ENCODE measurements at regions not wholly inside any gene's neighbourhood (a gene's known extent, or its start where the extent isn't known, plus 50 kb on each side); places are given as distances from the start of the nearest gene placed in this dataset.

DNA sequence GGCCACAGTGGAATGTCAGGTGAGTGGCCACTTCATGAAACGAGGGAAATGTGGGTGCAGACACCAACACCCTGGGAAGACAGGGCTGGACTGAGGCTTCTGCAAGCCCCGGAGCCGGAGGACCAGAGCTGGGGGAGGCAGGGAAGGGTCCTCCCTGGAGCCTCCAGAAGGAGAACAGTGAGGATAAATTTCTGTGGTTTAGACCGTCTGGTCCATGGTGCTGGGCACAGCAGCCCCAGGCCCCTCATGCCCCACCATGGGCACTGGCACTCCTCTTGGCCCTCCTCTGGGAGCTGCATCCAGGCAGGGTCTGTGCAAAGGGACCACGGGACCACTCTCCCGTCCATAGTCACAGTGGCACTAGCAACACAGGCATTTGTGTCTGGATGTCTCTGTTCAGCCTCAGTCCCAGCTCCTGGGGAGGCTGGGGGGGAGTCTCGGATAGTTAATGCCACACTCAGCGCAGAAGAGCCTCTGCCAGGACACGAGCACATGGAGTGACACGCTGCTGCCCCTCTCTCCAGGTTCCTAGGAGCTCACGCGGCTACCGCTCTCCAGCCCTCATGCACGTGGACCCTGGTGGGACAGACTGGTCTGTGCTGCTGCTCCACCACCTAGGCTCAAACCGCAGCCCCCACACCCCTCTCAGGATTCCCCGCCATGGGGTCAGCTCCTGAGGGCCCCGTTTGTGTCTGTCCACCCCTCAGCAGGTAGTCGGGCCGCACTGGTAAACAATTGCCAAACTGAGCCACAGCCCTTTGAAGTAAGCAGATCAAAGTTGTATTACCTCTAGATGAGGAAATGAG lies 305.9 kb upstream of the SALL3 start:
- DNase-seq (ENCODE audit: low read depth in 2 of 2) = no peak

DNA sequence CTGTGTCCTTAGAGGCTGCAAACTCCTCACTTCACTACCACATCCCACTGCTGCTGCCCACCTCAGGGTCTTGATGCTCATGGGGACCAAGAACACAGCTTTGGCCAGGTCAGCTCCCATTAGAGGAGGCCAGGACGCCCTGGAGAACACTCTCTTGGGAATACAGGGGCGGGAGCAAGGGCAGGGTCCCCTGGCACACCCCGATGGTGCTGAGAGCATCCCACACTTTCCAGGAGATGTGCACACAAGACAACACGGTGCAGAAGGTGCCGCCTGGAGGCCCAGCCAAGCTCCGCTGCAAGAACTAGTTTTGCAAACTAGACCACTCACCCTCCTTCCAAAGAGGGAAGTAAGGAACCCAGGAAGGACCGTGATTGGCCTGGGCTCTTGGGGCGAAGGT lies 304.4 kb upstream of the SALL3 start:
- no peak for DNase-seq (ENCODE audit: low read depth in 2 of 2)

DNA sequence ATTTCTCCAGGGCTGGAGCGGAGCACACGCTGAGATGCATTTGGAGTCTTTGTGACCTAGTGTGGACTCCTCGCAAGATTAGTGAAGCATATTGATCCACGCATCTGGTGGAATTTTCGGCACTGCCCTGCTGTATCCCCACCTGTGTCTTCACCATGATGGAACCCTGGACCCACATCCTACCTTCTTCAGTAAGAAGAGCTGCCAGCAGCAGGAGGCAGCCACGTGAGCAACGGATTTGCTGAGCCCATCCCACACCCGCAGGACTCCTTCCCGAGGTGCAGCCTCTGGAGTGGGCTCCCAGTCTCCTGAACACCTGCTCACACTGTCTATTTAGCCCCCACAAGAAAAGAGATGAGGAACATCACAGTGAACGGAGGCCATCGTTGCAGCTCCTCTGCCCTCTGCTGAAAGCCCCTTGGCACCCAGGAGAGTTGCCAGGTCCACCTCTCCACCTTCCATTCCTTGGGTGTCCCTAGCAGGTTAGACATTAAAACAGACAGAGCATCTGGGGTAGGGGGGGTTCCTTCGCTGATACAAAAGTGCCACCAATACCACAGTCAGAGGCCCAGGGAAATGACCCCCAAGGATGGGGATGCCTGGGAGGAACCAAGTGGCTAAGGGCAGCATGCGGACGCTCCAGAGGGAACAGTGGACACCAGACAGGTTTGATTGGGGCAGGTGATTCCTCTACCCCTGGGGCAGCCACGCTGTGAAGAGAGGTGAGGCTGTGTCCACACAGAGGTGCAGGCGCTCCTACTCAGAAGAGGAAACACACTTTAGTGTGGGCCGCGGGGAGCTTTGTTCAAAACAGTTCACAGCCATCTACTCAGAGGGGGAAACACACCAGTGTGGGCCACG lies 302.8 kb upstream of the SALL3 start:
- no peak for DNase-seq (ENCODE audit: low read depth in 2 of 2)

DNA sequence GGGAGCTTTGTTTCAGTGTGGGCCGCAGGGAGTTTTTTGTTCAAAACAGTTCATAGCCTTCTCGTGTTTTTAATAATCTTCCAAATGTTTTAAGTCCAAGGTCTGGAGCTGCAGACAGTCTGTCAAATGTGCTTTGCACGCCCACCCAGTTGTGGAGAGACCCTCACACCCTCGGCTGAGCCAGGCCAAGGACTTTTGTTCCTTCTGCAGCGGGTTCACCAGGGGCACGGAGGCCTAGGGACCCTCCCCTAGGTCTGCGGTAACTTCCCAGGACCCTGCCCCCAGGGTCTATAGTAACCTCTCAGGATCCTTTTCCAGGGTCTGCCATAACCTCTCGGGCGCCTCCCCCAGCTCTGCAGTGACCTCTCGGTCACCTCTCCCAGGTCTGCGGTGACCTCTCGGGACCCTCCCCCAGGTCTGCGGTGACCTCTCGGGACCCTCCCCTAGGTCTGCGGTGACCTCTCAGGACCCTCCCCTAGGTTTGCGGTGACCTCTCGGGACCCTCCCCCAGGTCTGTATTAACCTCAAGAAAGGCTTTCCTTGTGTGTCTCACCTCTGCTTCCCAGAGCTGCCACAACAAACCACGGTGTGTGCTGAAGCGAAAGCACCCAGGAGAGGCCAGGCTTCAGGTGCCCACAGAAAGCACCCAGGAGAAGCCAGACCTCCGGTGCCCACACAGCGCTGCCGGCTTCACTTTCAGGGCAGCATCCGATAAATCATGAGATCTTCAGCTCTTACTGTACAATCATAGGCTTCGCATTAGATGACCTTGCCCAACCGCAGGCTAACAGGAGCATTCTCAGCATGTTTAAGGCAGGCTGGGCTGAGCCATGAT lies 301.9 kb upstream of the SALL3 start:
- DNase-seq (ENCODE audit: low read depth in 2 of 2) = no peak

DNA sequence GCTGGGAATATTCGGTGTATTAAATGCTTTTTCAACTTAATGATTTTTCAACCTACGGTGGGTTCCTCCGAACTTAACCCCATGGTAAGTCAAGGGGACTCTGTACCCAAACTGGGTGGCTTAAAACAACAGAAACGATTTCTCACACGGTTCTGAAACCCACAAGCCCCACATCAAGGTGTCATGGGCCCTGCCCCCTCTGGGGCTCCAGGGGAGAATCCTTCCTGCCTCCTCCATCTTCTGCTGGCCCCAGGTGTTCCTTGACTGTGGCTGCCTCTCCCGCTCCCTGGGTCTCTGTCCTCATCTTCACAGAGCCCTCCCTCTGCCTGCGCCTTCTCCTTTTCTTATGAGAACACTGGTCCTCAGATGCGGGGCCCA lies 301.3 kb upstream of the SALL3 start:
- DNase-seq (ENCODE audit: low read depth in 2 of 2) = no peak

DNA sequence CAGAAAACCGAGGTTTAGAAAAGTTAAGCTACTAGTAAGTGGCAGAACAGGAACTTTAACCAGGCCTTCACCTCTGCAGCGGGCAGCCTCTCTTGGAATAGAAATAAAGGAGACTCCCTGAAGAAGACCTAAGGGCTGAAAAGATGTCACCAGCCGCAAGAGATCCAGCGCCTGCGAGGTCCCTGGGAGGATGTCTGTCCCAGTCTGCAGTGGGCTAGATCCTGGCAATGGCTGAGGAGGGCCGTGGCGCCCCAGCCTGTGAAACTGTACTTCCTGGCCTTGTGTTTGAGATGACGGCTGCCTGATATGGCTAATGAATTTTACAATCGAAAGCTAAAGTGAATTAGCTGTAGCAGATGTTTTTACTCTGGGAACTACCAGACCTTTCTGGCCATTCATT lies 300.6 kb upstream of the SALL3 start:
- DNase-seq (ENCODE audit: low read depth in 2 of 2) = no peak

DNA sequence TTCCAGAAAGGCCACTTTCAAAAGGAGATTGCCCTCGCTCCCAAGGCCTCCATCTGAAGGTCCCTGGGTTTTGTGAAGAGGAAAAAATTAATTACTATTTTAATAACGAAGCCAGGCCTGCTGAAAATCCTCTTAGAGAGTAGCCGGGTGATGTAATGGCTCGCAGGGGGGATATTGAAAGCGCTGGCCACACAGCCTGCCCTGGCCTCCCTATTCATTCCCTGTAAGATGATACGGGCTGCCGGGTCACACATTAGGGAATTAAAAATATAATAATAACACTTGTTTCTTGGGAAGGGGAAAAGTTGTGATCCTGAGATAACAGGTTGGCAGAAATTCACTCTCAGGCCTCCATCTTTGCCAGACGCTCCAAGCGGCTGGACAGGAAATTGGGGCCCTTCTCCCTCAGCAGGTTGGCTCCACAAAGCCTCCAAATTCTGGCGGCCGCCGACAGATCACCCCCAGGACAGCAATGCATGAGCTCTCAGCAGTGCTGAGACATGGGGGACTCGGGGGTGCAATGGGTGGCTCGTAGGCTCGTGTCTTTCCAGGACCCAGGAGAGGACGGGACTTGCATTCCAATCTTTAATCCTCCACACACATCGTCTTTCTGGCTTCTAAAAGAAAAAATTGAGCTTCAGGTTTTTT lies 299.9 kb upstream of the SALL3 start:
- DNase-seq (ENCODE audit: low read depth in 2 of 2) = no peak

DNA sequence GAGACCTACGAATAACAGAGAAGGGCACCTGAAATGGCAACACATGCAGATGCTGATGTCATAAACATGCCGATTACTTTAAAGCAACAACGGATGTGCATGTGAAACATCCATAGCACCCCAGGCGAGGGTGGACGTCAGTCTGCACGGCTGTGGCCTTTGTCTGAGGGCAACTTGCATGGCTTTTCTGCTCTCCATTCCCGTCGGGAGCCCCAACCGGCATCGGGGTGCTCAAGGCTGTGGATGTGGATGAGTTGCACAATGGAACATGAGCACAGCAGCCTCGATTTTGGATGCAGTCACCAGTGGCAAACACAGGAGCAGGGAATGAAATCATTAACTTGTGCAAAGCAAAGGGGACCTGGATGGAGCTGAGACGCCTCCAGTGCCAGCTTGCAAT lies 298.2 kb upstream of the SALL3 start:
- DNase-seq (ENCODE audit: low read depth in 2 of 2) = no peak

DNA sequence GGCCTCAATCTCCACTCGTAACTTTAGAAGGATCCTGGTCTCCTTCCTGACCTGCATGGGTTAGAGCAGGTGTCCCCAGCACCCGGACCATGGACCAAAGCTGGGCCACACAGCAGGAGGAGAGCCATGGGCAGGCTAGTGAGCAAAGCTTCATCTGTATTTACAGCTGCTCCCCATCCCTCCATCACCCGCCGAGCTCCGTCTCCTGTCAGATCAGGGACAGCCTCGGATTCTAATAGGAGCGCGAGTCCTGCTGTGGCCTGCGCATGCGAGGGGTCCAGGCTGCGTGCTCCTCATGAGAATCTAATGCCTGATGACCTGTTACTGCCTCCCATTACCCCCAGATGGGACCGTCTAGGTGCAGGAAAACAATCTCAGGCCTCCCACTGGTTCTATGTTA lies 297.7 kb upstream of the SALL3 start:
- no peak for DNase-seq (ENCODE audit: low read depth in 2 of 2)

DNA sequence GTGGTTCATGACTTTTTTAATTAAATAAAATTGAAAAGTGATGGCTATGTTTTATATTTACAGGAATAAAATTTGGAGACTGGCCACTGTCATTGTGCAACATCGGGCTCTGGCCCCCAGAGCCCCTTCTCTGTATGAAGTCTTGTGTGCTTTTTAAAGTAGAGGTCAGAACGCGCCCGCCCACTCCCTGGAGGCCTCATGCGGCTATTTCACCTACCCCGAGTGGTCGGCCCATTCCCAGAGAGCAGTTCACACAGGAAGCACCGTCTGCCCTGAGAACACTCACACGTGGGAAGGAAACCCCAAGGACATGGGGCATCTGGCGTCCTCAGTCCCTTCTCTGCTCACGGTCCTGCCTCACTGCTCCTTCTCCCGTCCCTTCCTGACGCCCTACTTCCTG lies 296.9 kb upstream of the SALL3 start:
- no peak for DNase-seq (ENCODE audit: low read depth in 2 of 2)

DNA sequence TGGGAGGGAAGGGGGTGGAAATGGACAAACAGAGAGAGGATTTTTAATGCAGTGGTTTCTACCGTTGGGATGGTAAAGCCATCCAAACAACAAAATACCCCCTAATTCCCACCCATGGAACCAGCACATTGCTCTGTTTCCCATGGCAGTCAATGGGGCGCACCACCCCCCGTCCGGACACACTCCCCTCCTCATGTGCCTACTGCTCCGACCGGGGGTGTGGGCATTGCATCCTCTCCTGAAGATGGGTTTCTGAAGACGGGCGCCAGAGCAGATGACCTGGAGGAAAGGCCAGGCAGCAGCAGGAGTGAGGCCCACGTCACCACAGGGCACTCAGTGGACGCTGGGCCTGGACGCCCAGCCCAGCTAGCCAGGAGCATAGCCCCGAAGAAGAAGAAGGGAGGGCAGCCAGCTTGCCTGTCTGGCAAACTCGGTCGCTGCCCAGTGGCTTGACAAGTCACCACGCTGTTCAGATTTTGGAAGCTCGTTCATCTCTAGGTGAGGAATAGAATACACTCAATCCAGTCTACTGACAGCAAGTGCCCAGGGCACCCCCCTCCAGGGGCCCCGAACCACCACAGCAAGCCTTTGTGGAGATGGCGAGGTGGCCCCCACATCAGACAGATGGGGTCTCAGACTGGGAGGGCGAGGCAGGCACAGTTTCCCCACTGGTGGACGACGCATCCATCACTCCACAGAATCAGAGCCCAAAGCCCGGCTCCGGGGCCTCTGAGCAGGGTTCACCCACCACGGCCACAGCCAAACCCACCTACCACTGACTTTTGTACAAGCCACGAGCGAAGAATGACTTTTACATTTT lies 296.2 kb upstream of the SALL3 start:
- no peak for DNase-seq (ENCODE audit: low read depth in 2 of 2)

DNA sequence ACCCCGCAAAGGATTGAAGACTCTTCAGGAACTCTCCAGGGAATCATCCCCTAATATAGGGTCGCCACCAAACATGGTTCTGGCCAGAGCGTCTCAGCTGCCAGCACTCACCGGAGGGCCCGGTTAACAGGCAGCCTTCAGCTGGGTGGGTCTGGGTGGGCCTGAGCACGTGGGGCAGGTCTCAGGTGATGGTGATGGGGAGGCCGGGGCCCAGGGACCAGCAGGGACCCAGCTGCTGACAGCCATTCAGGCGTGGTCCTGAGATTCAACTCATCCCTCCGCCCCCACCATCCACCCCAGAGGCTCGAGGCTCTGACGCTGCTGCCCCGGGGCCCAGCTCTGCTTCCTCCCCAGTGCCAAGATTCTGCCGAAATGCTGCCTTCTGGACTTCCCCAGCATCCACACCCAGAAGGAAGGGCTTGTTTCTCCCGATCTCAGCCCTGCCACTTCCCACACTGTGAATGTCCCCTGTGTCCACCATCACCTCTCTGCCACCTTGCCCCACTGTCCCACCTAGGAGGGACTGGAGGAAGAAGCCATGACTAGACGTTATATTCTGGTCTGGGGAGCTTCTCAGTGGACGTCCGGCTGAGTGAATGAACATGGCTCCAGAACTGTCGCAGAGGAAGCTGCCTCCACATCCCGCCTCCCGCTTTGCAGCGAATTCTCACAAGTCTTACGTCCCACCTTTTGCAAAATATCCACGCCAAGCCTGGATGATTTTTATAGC lies 294.2 kb upstream of the SALL3 start:
- DNase-seq (ENCODE audit: low read depth in 2 of 2) = no peak

DNA sequence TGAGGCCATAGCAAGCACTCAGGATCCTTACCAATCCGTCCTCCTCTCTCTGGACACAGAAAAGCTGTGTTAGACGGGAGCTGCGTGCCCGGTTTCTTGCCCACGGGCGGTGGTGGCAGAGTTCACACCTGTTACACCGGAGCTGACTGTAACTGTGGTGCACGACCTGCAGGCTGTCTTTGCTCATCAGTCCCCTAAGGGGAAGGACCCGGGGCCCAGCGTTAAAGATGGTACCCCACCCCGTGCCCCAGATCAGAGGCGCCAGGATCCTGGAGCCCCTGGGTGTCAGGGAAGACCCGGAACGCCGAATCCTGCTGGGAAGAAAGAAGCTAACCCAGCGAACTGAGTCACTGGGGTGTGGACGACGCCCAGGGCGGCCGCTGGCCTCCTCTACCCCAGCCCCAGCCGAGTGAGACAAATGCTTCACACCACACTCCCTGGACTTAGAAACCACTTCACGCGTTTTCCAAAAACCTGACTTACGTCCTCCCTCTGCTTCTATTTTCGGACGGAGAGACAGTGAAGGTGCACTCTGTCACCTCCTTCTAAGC lies 293.6 kb upstream of the SALL3 start:
- no peak for DNase-seq (ENCODE audit: low read depth in 2 of 2)

DNA sequence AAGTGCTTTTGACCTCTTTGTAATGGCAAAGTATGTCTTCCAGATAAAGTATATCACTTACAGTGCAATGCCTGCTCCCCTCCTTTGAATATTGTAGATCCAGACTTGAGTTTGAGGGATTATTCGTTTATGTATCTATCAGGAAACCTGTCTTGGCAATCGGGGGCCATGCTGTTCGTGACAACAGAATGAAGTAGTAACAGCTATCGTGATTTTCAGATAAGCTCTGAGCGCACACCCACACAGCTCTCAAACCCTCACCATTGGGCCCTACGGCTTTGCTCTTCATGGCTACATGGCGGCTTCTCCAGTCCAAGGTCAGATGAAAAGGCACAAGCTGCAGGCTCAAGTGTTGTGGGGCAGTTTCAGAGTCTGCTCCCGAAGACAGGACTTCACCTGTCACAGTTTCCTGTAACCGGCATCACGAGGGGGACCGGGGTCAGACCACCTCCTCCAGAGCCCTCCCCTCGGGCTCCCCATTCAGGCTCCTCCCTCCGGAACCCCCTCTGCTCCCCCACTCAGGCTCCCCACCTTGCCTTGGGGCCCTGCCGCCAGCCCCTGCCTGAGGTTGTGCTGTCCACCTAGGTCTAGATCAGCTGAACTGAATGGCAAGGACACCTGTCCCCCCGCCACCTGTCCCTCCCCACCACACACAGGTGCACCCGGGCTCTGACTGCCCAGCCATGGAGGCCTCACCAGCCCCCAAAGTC lies 292.5 kb upstream of the SALL3 start:
- no peak for DNase-seq (ENCODE audit: low read depth in 2 of 2)

DNA sequence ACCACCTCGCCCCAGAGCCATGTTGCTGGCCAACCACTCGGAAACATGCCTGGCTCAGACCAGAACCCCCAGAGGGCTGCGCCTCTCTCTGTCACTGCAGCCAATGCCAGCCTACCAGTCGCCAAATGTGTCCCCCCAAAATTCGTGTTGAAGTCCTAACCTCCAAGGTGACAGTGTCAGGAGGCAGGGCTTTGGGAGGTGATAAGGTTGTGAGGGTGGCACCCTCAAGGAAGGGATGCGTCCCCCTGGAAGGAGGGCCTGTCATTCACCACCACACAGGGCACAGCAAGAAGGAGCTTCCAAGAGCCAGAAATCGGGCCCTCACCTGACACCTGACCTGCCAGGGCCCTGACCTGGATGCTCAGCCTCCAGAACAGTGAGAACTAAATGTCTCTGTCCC lies 291.9 kb upstream of the SALL3 start:
- no peak for DNase-seq (ENCODE audit: low read depth in 2 of 2)

DNA sequence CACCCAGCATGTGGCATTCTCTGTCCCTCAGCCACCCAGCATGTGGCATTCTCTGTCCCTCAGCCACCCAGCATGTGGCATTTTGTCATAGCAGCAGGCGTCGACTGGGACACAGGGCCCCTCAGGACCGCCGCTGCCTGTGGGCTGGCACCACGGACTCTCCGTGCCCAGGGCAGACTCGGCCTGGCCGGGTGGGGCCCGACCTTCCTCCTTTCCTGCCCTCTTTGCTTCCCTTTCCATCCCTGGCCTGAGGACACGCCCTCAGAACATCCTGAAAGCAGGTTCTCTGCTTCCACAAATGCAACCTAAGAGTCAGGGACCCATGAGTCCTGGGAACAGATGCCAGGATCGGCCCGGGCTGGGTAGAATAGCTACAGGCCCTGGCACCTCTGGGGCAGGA lies 291.4 kb upstream of the SALL3 start:
- no peak for DNase-seq (ENCODE audit: low read depth in 2 of 2)

DNA sequence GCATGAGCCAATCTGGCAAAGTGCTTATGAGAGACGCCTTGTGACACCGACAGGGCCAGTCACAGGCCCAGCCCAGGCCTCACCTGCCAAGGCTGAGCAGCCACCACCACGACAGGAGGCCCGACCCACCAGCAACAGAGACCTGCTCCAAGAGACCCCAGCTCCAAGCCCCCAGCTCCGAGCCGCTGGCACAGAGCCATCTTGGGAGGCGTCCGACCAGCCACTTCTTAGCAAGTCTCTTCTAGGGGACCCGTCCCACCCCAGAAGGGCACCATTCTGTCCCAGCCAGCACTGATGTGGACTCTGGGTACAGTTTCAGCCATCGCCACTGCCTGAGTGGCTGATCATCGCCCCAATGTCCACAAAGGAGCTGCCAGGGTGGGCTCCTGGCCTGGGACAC lies 290.7 kb upstream of the SALL3 start:
- DNase-seq (ENCODE audit: low read depth in 2 of 2) = no peak

DNA sequence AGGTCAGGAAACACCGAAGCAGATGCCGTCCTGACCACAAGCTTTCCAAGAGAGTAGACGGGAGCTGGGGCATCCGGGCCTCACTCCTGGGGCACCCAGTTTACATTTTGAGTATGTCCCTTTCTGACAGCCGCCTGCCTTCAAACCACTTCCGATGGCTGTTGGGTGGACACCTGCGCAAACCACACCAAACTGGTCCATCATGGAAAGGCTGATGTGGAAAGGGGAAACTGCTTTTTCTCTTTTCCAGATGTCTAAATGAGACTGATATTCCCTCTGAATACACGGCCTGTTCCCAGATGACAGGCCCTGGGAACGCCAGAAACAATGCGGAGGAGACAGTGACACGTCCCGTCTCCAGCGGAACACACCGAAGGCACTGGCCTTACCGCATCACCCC lies 290.0 kb upstream of the SALL3 start:
- DNase-seq (ENCODE audit: low read depth in 2 of 2) = no peak

DNA sequence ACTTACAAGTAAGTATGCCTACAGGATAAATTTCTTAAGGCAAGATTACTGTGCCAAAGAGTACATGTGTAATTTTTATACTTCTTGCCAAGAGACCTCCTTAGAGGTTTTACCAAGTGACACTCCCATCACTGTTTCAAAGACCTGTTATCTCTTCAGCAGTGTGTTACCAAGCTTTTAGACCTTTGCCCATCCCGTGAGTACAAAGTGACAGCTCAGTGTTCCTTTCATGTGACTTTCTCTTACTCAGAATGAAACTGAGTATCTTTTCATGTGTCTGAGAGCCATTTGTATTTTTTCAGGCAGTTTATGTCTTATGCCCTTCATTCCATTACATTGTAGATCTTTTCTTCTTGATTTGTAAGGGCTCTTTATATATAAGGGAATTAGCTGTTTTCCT lies 287.5 kb upstream of the SALL3 start:
- no peak for DNase-seq (ENCODE audit: low read depth in 2 of 2)

All from stimulated activated CD8-positive, alpha-beta memory T cell treated with anti-CD3 and anti-CD28 coated beads, Interleukin-2, amount 100 ng/mL, for 48 hours (primary cell).